Sigmoid colon (tissue), 6 donors: ENCODE measurements at regions not wholly inside any gene's neighbourhood (a gene's known extent, or its start where the extent isn't known, plus 50 kb on each side); places are given as distances from the start of the nearest gene placed in this dataset.
"Not testable (repeated sequence)": the region's sequence is repeated elsewhere in the genome, so short reads cannot be mapped to it uniquely, and the experiment has no call there.

Source experiments
- DNase-seq: peaks from one replicate; pipeline ENCODE4 v3.0.0-alpha.2; 2019
- H3K27ac ChIP-seq, 4 donors: fragments of 200-600 bp; sonication (generic); one replicate each; pipeline ENCODE4 v1.5.1; 2016 to 2019; ENCODE audit warnings: mild to moderate bottlenecking in 1 of 4
- H3K27me3 ChIP-seq, 3 donors: fragments of 200-600 bp; sonication (generic); one replicate each; pipeline ENCODE4 v1.5.1; 2019; ENCODE audit warnings: mild to moderate bottlenecking in 1 of 3
- H3K36me3 ChIP-seq, 4 donors: fragments of 200-600 bp; sonication (generic); one replicate each; pipeline ENCODE4 v1.5.1; 2016 to 2019
- H3K4me1 ChIP-seq, 4 donors: fragments of 200-600 bp; sonication (generic); one replicate each; pipeline ENCODE4 v1.5.1; 2017 to 2019
- H3K4me3 ChIP-seq, 4 donors: fragments of 200-600 bp; sonication (generic); one replicate each; pipeline ENCODE4 v1.5.1; 2017 to 2019; ENCODE audit warnings: mild to moderate bottlenecking in 2 of 4, moderate library complexity in 1 of 4
- H3K9me3 ChIP-seq, 4 donors: fragments of 200-600 bp in 3 of 4; sonication (generic) in 3 of 4; one replicate each; pipeline versions ENCODE4 v1.5.1 to v1.6.1; 2013 to 2019
- CTCF ChIP-seq, 4 experiments: fragments of 450-650 bp in 3 of 4; fragments of 200-600 bp in 1 of 4; IDR thresholded peaks; one replicate each; pipeline ENCODE4 v1.5.1; 2016 to 2019; ENCODE audit warnings: antibody characterized with exemption in 4 of 4, mild to moderate bottlenecking in 3 of 4, moderate library complexity in 2 of 4
- EP300 ChIP-seq, 4 donors: sonication (generic); formaldehyde crosslinking; IDR thresholded peaks; one replicate each; pipeline ENCODE4 v1.6.1; 2017; ENCODE audit warnings: antibody characterized with exemption in 4 of 4
- POLR2A ChIP-seq, 2 donors: fragments of 450-650 bp; IDR thresholded peaks; one replicate each; pipeline ENCODE4 v1.6.1; 2016; ENCODE audit warnings: antibody characterized with exemption in 2 of 2, mild to moderate bottlenecking in 2 of 2, moderate library complexity in 2 of 2
- POLR2AphosphoS5 ChIP-seq, 4 donors: sonication (generic); formaldehyde crosslinking; IDR thresholded peaks; one replicate each; pipeline ENCODE4 v1.6.1; 2017; ENCODE audit warnings: antibody characterized with exemption in 4 of 4
- WGBS, 2 donors: extraction: QIAGEN DNeasy Blood & Tissue Kit; methylation state at CpG; one replicate each; pipeline ENCODE4 v1.1.7; 2013; 5-methylcytosine and 5-hydroxymethylcytosine counted together
- intact Hi-C: fragments of 100-400 bp; cut with DNase I; formaldehyde crosslinking; loops from one replicate; pipeline ENCODE4 v1.15.1; 2023
- donor health status: healthy with polysubstance abuse.
- donor health status: healthy.

GRCh38 chr15:83335542-83335941 is 51.1 kb upstream of the BNC1 start:
- 82 to 91% methylated on average over 1 of the region's 1 CpG for WGBS, 2 donors
- H3K27me3 ChIP-seq, H3K4me1 ChIP-seq, H3K9me3 ChIP-seq, H3K4me3 ChIP-seq, intact Hi-C loops, DNase-seq, H3K27ac ChIP-seq, H3K36me3 ChIP-seq: not testable (repeated sequence)

GRCh38 chr15:83339396-83339795 is 54.9 kb upstream of the BNC1 start:
- TF ChIP-seq EP300 (IDR thresholded peaks at IDR 0.05) (no peak), POLR2AphosphoS5 (IDR thresholded peaks at IDR 0.05) (no peak), CTCF (IDR thresholded peaks at IDR 0.05) (no peak), POLR2A (IDR thresholded peaks at IDR 0.05) (no peak)
- Histone ChIP-seq H3K27ac (no peak overlapping the region), H3K4me1 (no peaks in the 10 kb centered on the region), H3K36me3 (no peaks in the 10 kb centered on the region), H3K27me3 (no peaks in the 10 kb centered on the region), H3K4me3 (no peak overlapping the region), H3K9me3 (no peaks in the 10 kb centered on the region)
- 67 to 76% methylated on average over 5 of the region's 5 CpGs for WGBS, 2 donors
- intact Hi-C loops: no loop called here
- DNase-seq: no peak

DNA sequence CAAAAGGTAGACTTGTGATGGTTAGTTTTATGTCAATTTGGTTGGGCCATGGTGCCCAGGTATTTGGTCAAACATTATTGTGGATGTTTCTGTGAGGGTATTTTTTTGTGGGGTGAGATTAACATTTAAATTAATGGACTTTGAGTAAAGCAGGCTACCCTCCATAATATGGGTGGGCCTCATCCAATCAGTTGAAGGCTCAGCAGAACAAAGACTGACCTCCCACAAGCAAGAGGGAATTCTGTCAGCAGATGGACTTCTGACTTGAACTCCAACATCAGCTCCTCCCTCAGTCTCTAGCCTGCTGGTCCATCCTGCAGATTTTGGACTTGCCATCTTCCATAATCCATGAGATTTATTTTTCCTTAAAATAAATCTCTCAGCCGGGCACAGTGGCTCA is 55.6 kb upstream of the BNC1 start:
- intact Hi-C loops: no loop called here
- Histone ChIP-seq H3K27ac (no peak overlapping the region), H3K4me1 (no peaks in the 10 kb centered on the region), H3K27me3 (no peaks in the 10 kb centered on the region), H3K9me3 (no peaks in the 10 kb centered on the region), H3K36me3 (no peaks in the 10 kb centered on the region), H3K4me3 (no peak overlapping the region)
- TF ChIP-seq EP300 (IDR thresholded peaks at IDR 0.05) (no peak), CTCF (IDR thresholded peaks at IDR 0.05) (no peak), POLR2A (IDR thresholded peaks at IDR 0.05) (no peak), POLR2AphosphoS5 (IDR thresholded peaks at IDR 0.05) (no peak)
- WGBS, 2 donors: 86 to 88% methylated on average over 1 of the region's 1 CpG
- no peak for DNase-seq

DNA sequence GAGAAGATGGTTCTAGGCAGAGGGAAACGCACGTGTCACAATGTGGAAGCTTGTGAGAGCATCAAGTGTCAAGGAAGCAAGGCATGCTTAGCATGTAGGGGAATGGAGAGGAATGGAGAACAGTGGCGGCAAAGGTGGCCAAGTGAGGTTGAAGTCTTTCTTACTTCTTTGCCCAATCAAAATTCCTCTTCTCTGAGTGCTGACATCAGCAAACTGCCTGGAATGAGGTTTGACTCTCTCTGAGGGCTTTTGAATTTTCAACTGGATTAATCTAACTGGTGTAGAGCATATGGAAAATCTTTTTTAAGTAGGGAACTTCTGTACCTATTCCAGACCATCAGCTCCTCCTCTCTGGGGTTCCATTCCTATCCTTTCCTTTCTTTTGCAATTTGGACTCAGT is 61.9 kb upstream of the BNC1 start:
- Histone ChIP-seq H3K27me3 (peaks cover 0 to 6% (median 0%) of the 10 kb centered on the region in 3 donors), H3K4me1 (no peaks in the 10 kb centered on the region), H3K4me3 (no peak overlapping the region), H3K36me3 (no peaks in the 10 kb centered on the region), H3K9me3 (no peaks in the 10 kb centered on the region), H3K27ac (no peak overlapping the region)
- intact Hi-C loops: no loop called here
- 76 to 80% methylated on average over 3 of the region's 3 CpGs for WGBS, 2 donors
- no peak for DNase-seq
- TF ChIP-seq POLR2AphosphoS5 (IDR thresholded peaks at IDR 0.05) (no peak), EP300 (IDR thresholded peaks at IDR 0.05) (no peak), CTCF (IDR thresholded peaks at IDR 0.05) (no peak), POLR2A (IDR thresholded peaks at IDR 0.05) (no peak)

- TF ChIP-seq EP300 (IDR thresholded peaks at IDR 0.05) (no peak), CTCF (IDR thresholded peaks at IDR 0.05) (no peak), POLR2A (IDR thresholded peaks at IDR 0.05) (no peak), POLR2AphosphoS5 (IDR thresholded peaks at IDR 0.05) (no peak)
- intact Hi-C loops: no loop called here
- no peak for DNase-seq
Observed at GRCh38 chr15:83352119-83352518, 67.7 kb upstream of the BNC1 start.

More at GRCh38 chr15:83352119-83352518, 67.7 kb upstream of the BNC1 start:
- Histone ChIP-seq H3K36me3 (no peaks in the 10 kb centered on the region), H3K4me3 (no peak overlapping the region), H3K27me3 (peaks cover 0 to 6% (median 0%) of the 10 kb centered on the region in 3 donors), H3K27ac (no peak overlapping the region), H3K9me3 (no peaks in the 10 kb centered on the region), H3K4me1 (no peaks in the 10 kb centered on the region)
- WGBS, 2 donors: 61 to 62% methylated on average over 1 of the region's 1 CpG
